ENCODE measurements at regions not wholly inside any gene's neighbourhood (a gene's known extent, or its start where the extent isn't known, plus 50 kb on each side); places are given as distances from the start of the nearest gene placed in this dataset.
"Not testable (repeated sequence)": the region's sequence is repeated elsewhere in the genome, so short reads cannot be mapped to it uniquely, and the experiment has no call there.

- TF ChIP-seq POLR2A (IDR thresholded peaks at IDR 0.05), result no peak
- TF ChIP-seq CTCF (IDR thresholded peaks at IDR 0.05), result no peak
- Histone ChIP-seq H3K27ac (no peak overlapping the region), H3K9me3 (no peaks in the 10 kb centered on the region), H3K36me3 (no peaks in the 10 kb centered on the region), H3K4me1 (no peaks in the 10 kb centered on the region), H3K4me3 (no peak overlapping the region), H3K27me3 (no peaks in the 10 kb centered on the region)
- DNase-seq, result no peak
- WGBS, 2 donors, result 64 to 80% methylated on average over 3 of the region's 3 CpGs
- intact Hi-C loops (cut with DNase I), result no loop called here
These were observed 80.9 kb upstream of the SNX2 start for GRCh38 chr5:122693963-122694362.

GRCh38 chr5:122694884-122695283, 80.0 kb upstream of the SNX2 start:
- no peaks in the 10 kb centered on the region for H3K27me3 ChIP-seq
- DNase-seq, result no peak
- H3K36me3 ChIP-seq, result no peaks in the 10 kb centered on the region
- TF ChIP-seq CTCF (IDR thresholded peaks at IDR 0.05) (no peak), POLR2A (IDR thresholded peaks at IDR 0.05) (no peak)
- H3K4me3 ChIP-seq, result no peak overlapping the region
- H3K4me1 ChIP-seq, result no peaks in the 10 kb centered on the region
- 83 to 90% methylated on average over 5 of the region's 5 CpGs for WGBS, 2 donors
- H3K27ac ChIP-seq, result no peak overlapping the region
- intact Hi-C loops (cut with DNase I), result no loop called here
- H3K9me3 ChIP-seq, result no peaks in the 10 kb centered on the region

DNA sequence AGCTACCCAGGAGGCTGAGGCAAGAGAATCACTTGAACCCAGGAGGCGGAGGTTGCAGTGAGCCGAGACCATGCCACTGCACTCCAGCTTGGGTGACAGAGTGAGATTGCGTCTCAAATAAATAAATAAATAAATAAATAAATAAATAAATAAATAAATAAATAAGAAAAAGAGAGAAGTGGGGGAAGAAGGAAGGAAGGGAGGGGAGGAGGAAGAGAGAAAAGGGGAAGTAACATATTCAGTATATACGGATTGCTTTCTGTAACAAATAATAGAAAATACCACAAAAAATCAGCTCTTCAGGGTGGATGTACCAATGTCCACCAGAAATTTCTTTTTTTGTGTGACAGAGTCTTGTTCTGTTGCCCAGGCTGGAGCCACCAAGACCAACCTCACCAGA, 78.1 kb upstream of the SNX2 start:
- H3K27me3 ChIP-seq; H3K27ac ChIP-seq; H3K4me1 ChIP-seq; H3K9me3 ChIP-seq; H3K36me3 ChIP-seq; H3K4me3 ChIP-seq; DNase-seq; intact Hi-C loops (cut with DNase I): not testable (repeated sequence)
- WGBS, 2 donors, result 76 to 89% methylated on average over 4 of the region's 4 CpGs

DNA sequence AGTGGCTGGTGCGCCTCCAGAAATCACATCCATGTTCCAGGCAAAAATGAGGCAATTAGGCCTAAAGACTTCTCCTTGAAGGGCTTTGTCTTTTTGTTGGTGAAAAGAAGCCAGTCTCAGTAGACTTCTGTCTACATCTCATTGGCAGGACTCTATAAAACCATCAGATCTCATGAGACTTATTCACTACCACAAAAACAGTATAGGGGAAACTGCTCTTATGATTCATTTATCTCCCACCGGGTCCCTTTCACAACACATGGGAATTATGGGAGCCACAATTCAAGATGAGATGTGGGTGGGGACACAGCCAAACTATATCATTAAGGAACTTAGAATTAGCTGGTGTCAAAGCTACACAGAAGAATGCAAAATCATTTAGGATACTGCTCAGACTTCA, 77.7 kb upstream of the SNX2 start:
- no peak overlapping the region for H3K4me3 ChIP-seq
- no peaks in the 10 kb centered on the region for H3K9me3 ChIP-seq
- DNase-seq, result no peak
- TF ChIP-seq POLR2A (IDR thresholded peaks at IDR 0.05) (no peak), CTCF (IDR thresholded peaks at IDR 0.05) (no peak)
- WGBS, 2 donors, result 75 to 95% methylated on average over 2 of the region's 2 CpGs
- no peak overlapping the region for H3K27ac ChIP-seq
- H3K36me3 ChIP-seq, result no peaks in the 10 kb centered on the region
- intact Hi-C loops (cut with DNase I), result no loop called here
- no peaks in the 10 kb centered on the region for H3K27me3 ChIP-seq
- no peaks in the 10 kb centered on the region for H3K4me1 ChIP-seq

GRCh38 chr5:122699201-122699600, 75.7 kb upstream of the SNX2 start:
- no peaks in the 10 kb centered on the region for H3K9me3 ChIP-seq
- no peaks in the 10 kb centered on the region for H3K36me3 ChIP-seq
- H3K4me3 ChIP-seq, result no peak overlapping the region
- 78 to 95% methylated on average over 2 of the region's 2 CpGs for WGBS, 2 donors
- no peak for DNase-seq
- H3K4me1 ChIP-seq, result no peaks in the 10 kb centered on the region
- intact Hi-C loops (cut with DNase I), result no loop called here
- no peak for TF ChIP-seq POLR2A (IDR thresholded peaks at IDR 0.05)
- TF ChIP-seq CTCF (IDR thresholded peaks at IDR 0.05), result no peak
- H3K27me3 ChIP-seq, result no peaks in the 10 kb centered on the region
- H3K27ac ChIP-seq, result no peak overlapping the region
